Suprapubic skin (tissue), 4 donors: ENCODE measurements at regions not wholly inside any gene's neighbourhood (a gene's known extent, or its start where the extent isn't known, plus 50 kb on each side); places are given as distances from the start of the nearest gene placed in this dataset.

Source experiments
- EP300 ChIP-seq: sonication (generic); formaldehyde crosslinking; IDR thresholded peaks from one replicate; pipeline ENCODE4 v1.6.1; 2017; ENCODE audit warnings: antibody characterized with exemption
- POLR2A ChIP-seq, 2 donors: fragments of 450-650 bp; IDR thresholded peaks; one replicate each; pipeline ENCODE4 v1.6.1; 2017; ENCODE audit warnings: antibody characterized with exemption in 2 of 2, mild to moderate bottlenecking in 2 of 2, moderate library complexity in 2 of 2
- POLR2AphosphoS5 ChIP-seq, 3 donors: sonication (generic); formaldehyde crosslinking; IDR thresholded peaks; one replicate each; pipeline ENCODE4 v1.6.1; 2017; ENCODE audit warnings: antibody characterized with exemption in 3 of 3
- TF ChIP-seq, protein P1 (sequence below), 2 donors: fragments of 200-600 bp in 1 of 2; fragments of 450-650 bp in 1 of 2; sonication (generic) in 1 of 2; IDR thresholded peaks; one replicate each; pipeline ENCODE4 v1.5.1; 2016 to 2019; ENCODE audit warnings: antibody characterized with exemption in 2 of 2, mild to moderate bottlenecking in 1 of 2, moderate library complexity in 1 of 2

DNA sequence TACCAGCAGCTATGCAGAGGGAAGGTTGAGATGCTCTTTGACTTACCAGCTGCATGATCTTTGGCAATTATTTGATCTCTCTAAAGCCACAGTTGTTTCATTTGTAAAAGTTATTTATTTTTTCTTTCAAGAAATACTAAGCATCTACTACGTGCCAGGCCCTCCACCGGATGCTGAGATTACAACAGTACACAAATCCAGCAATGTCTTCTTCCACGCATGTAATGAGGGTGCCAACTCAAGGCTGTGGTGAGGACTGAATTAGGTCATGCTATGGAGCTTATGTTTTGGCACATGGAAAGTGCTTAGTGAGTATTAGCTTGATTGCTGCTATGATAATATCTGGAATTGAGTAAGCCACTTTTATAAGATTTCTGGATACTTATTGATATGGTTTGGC, 358.2 kb downstream of the IRS2 start:
- TF ChIP-seq, protein P1, sequence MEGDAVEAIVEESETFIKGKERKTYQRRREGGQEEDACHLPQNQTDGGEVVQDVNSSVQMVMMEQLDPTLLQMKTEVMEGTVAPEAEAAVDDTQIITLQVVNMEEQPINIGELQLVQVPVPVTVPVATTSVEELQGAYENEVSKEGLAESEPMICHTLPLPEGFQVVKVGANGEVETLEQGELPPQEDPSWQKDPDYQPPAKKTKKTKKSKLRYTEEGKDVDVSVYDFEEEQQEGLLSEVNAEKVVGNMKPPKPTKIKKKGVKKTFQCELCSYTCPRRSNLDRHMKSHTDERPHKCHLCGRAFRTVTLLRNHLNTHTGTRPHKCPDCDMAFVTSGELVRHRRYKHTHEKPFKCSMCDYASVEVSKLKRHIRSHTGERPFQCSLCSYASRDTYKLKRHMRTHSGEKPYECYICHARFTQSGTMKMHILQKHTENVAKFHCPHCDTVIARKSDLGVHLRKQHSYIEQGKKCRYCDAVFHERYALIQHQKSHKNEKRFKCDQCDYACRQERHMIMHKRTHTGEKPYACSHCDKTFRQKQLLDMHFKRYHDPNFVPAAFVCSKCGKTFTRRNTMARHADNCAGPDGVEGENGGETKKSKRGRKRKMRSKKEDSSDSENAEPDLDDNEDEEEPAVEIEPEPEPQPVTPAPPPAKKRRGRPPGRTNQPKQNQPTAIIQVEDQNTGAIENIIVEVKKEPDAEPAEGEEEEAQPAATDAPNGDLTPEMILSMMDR (IDR thresholded peaks at IDR 0.05): no peak
- TF ChIP-seq EP300 (no peak), POLR2AphosphoS5 (IDR thresholded peaks at IDR 0.05) (no peak), POLR2A (IDR thresholded peaks at IDR 0.05) (no peak)
